GM21529 (cell line): ENCODE measurements at regions not wholly inside any gene's neighbourhood (a gene's known extent, or its start where the extent isn't known, plus 50 kb on each side); places are given as distances from the start of the nearest gene placed in this dataset.

Experiments
- ATAC-seq: cut with Tn5 transposase; IDR thresholded peaks from one replicate; pipeline ENCODE4 v1.9.1; 2021; ENCODE audit not compliant: unreplicated experiment

DNA sequence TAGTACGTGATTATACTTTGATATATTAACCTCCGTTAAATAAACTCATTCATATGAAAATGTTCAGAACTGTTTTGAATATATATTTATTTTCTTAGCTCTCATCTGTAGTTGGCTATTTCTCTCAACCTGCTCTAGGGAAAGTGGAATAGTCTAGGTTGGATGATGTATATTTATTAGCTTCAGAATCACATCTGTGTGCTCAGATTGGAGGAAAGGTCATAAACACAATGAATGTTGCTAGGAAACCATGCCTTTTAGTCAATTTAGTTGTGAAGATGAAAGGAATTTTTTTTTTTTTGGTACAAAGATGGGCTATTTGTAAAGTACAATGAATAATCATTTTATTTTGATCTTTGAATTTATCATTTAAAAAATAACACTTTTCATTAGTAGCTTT is 439.1 kb downstream of the FOXG1 start:
- ATAC-seq, result no peak

DNA sequence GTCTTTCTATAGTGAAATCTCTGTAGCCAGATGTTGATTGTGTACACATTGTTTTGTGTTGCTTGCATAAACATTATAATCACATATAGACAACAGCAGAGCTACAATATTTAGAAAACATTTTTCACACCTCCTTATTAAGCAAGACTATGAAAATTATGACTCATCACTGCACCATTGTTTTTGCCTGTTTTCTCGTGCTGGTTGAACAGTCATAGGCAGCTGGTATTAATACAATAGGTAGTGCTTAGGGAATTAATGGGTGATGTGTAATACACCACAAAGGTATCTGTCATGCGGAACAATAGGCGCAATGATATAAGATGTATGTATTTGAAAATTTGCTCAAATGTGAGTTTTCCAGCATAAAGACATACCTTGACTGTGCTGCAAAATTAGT is 449.3 kb downstream of the FOXG1 start:
- no peak for ATAC-seq

DNA sequence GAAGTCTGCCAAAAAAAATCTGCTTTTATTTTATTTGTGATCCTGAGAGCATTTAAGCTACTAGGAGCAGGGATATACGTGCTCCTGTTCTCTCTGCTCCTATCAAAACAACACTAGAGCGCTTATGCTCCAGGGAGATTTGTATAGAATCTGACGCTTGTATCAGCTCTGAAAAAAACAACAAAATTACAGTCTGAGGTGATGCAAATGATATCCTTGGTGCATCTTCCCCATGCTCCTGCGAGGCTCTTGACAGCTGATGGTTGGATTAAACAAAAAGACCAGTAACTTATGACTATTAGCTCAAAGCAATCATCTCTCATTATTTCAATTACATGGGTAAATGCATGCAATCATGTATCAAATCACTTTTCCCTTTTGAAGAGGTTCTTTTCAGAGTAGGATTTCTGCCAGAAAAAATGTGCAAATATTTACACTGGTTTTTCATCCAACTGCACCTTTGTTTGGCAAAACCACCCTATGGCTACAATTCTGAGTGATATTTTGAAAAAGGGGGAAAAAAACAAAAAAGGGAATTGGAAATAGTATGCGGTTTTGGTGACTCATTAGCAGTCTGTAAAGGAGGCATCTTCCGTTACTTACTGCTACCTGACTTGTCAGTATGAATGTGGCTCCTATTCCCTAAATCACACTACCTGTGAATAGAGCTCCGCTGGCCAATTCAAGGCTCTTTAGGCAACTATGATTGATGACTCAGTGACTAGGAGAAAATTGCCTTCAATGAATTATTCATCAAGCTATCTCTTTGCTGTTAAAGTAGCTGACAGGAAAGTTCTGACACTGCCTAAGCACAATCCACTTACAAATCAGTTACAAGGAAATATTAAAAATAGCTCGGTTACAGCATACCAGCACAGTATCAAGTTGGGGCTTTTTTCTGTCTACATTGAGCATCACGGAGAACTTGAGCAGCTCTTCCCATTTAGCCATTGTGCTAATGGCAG is 450.0 kb downstream of the FOXG1 start:
- ATAC-seq, result no peak

DNA sequence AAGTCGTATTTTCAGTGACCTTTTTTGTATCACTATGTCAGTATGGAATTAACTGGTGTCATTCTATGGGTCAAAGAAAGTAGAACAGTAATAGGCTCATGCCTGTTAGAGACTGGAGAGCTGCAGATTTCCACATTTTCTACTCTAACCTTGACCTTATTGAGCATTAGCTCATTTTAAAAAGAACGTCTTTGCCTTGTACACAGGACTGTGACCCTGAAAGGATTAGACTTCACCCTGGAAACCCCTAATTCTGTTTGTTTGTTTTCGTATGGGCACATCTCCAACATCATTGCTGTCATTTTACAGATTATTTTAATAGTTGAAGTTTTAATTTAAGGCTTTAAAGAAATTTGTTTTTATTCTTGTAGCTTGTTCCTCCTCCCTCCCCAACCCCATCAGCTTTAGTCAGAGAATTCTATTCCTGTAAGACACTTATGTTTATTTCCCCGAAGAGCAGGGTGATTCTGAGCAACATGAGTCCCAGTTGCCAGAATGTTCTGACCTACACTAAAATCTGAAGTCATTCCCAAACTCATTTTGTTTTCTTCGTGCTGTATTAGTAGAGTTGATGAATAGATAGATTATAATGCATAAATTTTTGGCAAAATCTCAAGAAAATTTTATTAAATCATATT is 451.3 kb downstream of the FOXG1 start:
- ATAC-seq, result no peak

DNA sequence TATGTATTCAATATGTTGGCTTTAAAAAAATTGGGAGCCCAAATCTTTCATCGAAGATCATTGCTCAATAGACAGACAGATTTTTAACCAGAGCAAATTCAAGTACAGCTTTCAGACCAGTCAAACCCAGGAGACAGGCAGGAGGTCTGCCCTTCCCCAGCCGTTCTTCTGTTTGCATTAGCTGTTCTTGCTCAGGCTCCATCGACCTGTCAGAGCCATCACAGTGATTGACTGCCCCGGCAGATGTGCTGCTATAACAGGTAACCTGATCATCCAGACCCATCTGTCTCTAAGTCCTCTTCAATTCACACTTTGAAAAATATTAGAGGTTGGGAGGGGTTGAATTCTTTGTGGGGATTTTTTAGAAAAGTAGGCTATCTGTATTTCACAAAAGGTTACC is 453.5 kb downstream of the FOXG1 start:
- ATAC-seq, result no peak

DNA sequence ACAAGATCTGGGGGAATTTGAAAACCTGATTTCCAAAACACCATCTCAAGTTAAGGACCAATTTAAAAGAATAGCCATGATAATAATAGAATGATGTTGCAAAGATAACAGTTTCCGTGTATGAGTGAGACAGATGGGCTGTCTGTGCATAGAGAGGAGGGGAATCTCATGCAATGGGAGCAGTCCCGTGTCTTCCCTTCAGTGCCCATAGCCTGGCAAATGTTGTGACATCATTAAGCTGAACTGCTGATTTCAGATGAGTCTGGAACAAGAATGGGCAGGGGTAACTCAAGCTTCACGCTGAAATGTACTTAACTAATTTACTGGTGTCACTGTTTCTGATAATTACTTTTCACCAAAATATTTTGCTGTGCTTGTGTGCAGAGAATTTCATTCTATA is 454.0 kb downstream of the FOXG1 start:
- ATAC-seq, result no peak

DNA sequence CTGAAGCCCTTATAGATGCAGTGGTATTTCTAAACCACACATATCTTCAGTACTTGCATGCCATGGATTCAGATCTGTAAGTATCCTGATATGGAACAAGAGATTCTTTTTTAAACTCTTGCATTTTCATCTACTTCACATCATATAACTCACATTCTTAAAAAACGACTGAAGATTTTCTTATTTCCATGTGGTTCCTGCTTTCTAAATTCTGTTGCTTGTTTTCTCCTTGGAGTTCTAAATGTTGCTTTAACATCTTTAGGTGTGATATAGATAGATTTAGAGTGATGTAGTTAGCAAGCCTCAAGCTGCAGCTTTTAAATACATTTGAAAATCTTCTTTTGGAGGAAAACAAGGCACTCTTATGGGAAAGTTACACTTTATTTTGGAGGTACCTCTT is 455.4 kb downstream of the FOXG1 start:
- ATAC-seq, result no peak

DNA sequence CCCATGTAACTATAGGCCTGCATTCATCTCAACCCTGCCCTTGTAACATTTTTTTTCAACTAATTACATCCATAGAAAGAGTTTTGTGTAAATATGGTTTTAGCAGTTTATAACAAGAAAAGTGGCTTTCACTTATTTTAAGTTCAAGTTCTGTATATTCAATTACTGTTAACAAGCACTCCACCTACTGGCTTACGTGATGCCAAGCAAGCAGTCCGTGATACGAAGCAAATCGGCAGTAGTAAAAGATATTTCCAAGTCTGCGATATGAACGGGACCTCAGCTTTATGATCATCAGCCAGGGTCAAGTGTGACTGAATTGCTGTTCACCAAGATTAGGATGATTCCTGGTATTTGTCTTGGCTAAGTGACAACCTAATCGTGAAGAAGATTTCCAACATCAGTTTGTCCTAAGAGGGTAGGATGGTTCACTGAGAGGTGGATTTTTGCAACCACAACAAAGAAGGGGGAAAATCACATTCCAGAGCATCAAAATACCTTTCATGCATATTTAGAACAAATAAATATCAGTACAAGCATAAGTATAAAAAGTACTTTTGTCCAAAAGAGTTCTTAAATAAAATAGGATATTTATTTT is 456.2 kb downstream of the FOXG1 start:
- no peak for ATAC-seq

DNA sequence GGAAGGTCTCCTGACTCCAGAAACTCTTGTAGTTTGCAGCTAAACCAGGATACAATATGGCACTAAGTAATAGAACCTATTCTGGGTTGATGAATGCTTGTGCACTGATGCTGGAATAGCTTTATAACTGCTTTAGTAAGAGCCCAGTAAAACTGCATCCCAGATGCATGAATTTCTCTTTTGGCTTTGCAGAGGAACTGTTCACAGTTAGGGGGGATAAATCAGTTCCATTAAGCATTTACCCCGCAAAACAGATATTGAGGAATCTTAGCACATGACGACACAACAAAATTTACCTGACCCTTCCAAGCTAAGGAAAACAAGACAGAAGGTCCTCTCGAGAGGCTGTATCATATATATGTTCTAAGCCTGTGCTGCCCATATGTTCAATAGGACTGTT is 457.4 kb downstream of the FOXG1 start:
- no peak for ATAC-seq

DNA sequence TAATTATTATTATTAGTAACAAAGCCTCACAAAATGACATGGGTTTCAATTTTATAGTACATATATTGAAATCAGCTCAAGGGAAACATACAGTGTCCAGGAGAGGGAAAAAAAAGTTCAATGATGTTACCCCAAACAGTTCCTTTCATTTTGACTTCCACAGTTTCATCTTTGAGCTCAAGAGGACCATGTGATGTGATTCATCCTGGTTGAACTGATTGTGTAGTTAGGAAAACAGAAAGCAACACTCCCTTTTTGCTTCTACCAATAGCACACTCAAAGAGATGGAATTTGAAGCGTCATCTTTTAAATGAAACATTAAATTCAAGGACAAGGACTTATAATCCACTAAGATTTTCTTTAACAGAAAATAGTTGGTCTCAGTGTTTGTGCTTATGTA is 461.0 kb downstream of the FOXG1 start:
- ATAC-seq, result no peak

DNA sequence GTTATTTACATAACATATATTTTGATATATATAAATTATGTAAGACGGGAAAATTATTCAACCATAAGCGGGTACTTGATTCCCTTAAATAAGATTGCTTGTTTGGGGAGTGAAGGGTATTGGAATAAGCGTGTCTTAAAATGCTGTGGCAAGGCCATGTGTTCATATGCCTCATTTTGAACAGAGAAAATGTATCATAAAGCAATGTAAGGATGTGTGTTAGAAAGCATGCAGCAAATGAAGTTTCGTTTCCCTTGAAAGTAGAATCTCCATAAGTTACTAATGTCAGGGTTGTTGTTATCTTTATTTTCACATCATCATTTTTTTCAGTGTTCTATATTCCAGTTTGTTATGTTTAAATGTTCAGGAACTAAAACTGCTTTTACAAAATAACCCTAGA is 465.6 kb downstream of the FOXG1 start:
- ATAC-seq, result no peak

DNA sequence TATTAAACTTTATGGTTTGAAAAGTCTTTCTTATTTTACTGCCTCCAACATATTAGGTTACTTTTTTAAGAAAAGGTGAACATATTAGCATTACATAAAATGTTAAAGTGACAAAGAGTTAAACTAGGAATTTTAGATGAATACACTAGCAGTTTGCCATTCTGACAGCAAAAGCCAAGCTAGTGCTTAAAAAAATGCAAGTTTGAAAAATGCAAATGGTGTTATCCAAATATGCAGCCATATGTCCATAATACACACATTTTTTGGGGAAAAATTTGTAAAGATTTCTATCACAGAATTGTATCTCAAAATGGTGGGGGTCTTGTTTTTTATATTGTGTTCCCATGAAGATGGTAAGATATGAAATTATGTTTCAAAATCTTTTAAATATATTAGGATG is 466.1 kb downstream of the FOXG1 start:
- ATAC-seq, result no peak

DNA sequence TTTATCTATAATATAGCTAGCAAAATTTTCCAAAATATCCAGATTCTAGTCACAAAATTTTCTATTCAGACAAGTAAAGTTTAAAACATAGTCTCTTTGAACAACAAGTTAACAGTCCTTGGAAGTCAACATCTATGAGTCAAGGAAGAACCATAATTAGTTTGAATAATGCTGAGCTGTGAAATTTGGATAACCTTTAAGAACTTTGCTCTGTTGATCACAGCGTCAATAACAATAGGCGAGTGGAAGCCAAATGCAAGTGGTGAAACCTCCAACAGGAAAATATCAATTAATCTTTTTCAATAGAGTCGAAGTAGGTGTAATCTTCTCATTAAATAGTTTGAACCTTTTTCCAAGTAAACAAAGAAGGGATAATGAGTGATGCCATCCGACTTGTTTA is 466.6 kb downstream of the FOXG1 start:
- no peak for ATAC-seq

DNA sequence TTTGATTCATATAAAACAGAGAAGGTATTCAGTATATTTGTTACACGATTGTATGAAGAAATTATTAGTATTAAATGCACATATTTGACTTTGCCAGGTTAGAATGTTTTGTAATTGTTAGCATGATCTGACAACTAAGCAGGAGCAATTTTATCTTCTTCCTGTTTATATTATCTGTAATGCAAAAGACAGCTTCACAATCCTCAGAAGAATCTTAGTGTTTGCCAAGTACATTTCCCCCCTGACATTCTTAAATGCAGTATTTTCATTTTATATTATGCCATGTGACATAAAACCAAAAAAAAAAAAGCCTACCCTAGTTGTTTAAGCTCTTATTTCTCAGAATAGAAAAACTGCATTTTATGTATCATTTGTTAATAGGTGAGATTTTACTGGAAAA is 469.4 kb downstream of the FOXG1 start:
- no peak for ATAC-seq

DNA sequence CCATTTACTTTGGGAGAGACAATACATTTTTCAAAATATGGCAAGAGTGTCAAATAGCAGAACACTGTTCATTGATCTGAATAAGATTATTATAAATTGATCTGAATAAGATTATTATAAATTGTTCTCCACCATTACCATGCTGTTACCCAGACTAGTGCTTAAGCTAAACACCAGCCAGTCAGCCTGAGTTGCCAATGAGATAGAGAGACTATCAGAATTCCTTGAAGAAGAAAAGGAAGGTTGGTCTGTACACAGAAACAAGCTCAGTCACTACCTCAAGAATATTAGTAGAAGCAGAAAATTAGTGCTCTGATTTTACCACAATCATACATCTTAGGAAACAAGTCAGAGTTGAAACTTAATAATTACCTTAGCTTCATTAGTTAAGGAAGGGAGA is 469.8 kb downstream of the FOXG1 start:
- no peak for ATAC-seq

DNA sequence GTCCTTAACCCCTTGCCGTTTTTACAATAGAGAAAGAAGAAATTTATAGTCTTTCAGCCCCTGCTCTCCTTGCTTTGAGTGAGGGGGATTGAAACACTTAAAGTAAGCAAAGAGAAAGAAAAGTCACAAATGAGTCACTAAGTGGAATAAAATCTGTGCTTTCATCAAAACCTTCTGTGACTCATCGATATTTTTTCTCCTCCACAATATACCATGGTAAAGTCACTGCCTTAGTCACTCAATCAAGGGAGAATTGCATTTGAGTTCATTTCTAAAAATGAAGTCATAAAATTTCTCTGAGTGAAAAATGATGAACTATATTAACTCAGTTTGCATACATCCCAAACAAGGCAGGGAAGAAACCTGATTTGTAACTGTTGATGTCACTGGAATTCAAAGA is 470.3 kb downstream of the FOXG1 start:
- no peak for ATAC-seq

DNA sequence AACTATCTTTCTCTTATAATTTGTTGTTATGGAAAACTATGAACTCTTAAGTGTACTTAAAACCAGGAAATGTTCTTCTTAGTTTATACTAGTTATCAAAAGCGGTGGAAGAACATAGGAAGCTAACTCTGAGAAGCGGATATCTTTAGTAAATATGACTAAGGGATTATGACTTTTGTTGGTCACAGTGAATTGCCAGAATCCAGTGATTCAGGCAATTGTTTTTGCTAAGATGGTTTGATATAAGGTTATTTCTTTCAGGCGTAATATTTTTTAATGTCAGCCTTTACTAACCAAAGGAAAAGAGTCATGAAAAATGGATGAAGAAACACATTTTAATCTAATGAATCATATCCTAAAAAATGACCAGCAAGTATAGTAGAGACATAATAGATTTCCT is 473.5 kb downstream of the FOXG1 start:
- ATAC-seq, result no peak

DNA sequence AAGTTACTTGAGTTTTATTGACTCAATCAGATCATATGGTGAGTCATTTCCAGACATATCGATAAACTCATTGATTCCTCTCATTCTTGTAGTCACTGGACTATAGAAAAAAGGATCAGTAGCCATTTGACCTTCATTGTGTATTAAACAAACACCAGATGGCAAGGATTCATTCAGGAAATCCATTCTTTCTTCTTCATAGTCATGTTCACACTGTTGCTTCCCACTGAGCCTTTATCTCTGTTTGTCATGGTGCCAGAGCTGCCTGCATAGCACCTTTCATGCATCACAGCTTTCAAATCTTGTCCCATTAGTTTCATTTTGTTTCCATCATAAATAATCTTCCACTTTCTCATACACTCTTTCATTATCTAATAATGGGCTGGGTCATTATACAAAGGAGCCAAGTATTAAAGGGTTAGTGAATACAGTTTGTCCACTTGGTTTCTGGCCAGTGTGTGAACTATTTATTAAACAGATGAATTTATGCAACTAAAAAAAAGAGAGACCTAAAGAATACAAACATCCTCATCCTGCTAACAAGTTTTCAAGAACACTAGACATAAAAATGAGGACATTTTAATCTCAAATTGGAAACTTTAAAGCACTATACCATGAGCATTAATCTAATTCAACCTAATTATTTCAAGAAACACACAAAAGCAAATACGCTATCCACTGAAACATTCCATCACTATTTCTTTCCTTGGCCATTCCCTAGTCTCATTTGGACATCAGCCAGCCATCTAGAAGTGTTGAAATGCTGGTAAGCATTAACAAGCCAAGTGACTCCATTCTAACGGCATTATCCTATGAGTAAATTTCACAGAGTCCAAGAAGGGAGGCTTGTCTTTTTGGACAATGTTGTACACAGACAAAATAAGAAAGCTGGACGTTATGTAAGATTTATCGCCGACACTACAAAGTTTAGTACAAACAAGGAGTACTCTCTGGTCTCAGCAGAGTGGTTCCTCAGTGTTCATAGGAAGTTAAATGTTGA is 476.5 kb downstream of the FOXG1 start:
- no peak for ATAC-seq

DNA sequence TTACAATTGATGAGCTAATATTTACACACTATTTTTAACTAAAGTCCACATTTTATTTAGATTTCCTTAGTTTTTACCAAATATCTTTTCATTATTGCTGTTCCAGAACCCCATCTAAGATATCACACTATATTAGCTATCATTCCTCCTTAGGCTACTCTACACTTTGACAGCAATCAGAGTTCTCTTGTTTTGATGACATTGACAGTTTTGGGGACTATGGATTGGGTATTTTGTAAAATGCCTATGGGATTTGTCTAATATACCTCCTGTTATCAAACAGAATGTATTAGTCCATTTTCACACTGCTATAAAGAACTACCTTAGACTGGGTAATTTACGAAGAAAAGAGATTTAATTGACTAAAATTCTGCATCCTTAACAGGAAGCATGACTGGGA is 489.1 kb downstream of the FOXG1 start:
- no peak for ATAC-seq

DNA sequence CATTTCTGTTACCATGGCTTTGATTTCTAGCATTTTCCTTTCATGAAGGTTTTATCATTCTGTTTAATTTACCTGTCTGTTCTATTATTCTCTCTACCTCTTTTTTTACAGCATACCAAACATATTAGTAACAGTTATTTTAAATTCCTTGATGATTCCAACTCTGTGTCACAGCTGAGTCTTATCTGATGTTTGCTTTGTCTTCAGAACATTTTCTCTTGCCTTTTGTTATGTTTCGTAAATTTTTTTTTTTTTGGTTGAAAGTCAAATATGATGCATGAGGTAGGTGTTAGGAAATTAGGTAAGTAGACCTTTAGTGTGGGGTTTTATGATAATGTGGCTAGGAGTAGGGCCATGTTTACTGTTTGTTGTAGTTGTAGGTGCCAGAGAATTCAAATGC is 496.4 kb downstream of the FOXG1 start:
- ATAC-seq, result no peak

DNA sequence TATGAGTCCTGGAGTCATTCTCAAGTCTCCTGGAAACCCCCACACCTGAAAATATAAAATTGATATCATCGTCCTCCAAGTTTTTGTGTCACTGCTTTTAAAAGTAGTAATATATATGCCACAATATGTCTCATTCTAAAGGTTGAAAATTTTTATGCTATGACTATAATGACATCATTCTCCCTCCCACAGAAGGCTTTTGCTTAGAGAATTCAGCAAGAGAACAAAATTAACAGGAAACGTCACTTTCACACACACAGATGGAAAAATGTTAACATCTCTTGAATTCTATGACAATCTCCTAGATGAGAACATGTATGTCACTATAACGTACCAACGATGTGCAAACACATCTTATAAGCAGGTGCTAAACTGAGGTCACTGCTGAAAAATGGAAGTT is 498.3 kb downstream of the FOXG1 start:
- ATAC-seq, result no peak
